H1 (cell line): ENCODE measurements at regions not wholly inside any gene's neighbourhood (a gene's known extent, or its start where the extent isn't known, plus 50 kb on each side); places are given as distances from the start of the nearest gene placed in this dataset.

Experiments used
- CTCF ChIA-PET: fragments of 300-600 bp; sonication (Branson Sonifier 250); formaldehyde crosslinking; loops from one replicate; lab custom pipeline; 2021; ENCODE audit not compliant: partially characterized antibody; lab: Charles Lee
- POLR2A ChIA-PET: fragments of 300-600 bp; sonication (Branson Sonifier 250); formaldehyde crosslinking; loops from one replicate; lab custom pipeline; 2021; ENCODE audit warnings: inconsistent platforms; ENCODE audit not compliant: partially characterized antibody; lab: Charles Lee
- DNase-seq, 2 experiments: peaks; one replicate each; pipeline versions ENCODE4 v3.0.0 to v3.0.0-alpha.2; 2010 to 2022; ENCODE audit warnings: low spot score in 2 of 2, low read depth in 1 of 2, mixed read lengths in 1 of 2
- FAIRE-seq: peaks from 2 replicates; lab custom pipeline; 2011; peaks lifted over from hg19 to GRCh38; lab: Jason Lieb, UNC
- H2AFZ ChIP-seq: 2 replicates; pipeline ENCODE4 v1.8.1; 2012; ENCODE audit warnings: low read length, inconsistent platforms
- H2AK5ac ChIP-seq: 2 replicates; pipeline ENCODE4 v1.6.1; 2013; ENCODE audit warnings: low read depth, low read length
- H2BK120ac ChIP-seq: replicated peaks from 2 replicates; pipeline ENCODE3; 2013; ENCODE audit warnings: low read depth, low read length, inconsistent platforms
- H2BK12ac ChIP-seq: 2 replicates; pipeline ENCODE4 v1.6.1; 2013; ENCODE audit warnings: low read depth, low read length
- H2BK15ac ChIP-seq: 2 replicates; pipeline ENCODE4 v1.6.1; 2013; ENCODE audit warnings: low read length
- H2BK20ac ChIP-seq: 2 replicates; pipeline ENCODE4 v1.6.1; 2013; ENCODE audit warnings: low read length
- H2BK5ac ChIP-seq: 2 replicates; pipeline ENCODE4 v1.6.1; 2013; ENCODE audit warnings: low read depth, low read length
- H3K14ac ChIP-seq: 2 replicates; pipeline ENCODE4 v1.6.1; 2013; ENCODE audit warnings: inconsistent platforms; ENCODE audit not compliant: insufficient read length
- H3K18ac ChIP-seq: 2 replicates; pipeline ENCODE4 v1.6.1; 2013; ENCODE audit warnings: low read length; ENCODE audit errors: extremely low read depth
- H3K23ac ChIP-seq: 2 replicates; pipeline ENCODE4 v1.6.1; 2013; ENCODE audit warnings: inconsistent platforms; ENCODE audit not compliant: insufficient read length
- H3K23me2 ChIP-seq: 2 replicates; pipeline ENCODE4 v1.6.1; 2013; ENCODE audit warnings: low read depth, low read length
- H3K27ac ChIP-seq: 2 replicates; pipeline ENCODE4 v1.6.1; 2011; ENCODE audit warnings: low read depth, low read length, inconsistent platforms
- H3K27me3 ChIP-seq, 4 experiments: replicated peaks in 1 of 4; 1 replicate in 1 of 4; 2 replicates in 3 of 4; pipeline versions ENCODE4 v1.6.1 to v1.8.1; 2011 to 2013; ENCODE audit warnings: low read length in 3 of 4, mild to moderate bottlenecking in 3 of 4, inconsistent platforms in 2 of 4, mixed read lengths in 2 of 4, moderate library complexity in 1 of 4; ENCODE audit not compliant: control insufficient read depth in 3 of 4, insufficient read depth in 3 of 4; ENCODE audit errors: extremely low read depth in 1 of 4
- H3K36me3 ChIP-seq, 4 experiments: 2 replicates each; pipeline versions ENCODE4 v1.6.1 to v1.8.1; 2011 to 2013; ENCODE audit warnings: mild to moderate bottlenecking in 4 of 4, low read length in 3 of 4, moderate library complexity in 2 of 4, control low read depth in 1 of 4, inconsistent platforms in 1 of 4; ENCODE audit not compliant: insufficient read depth in 4 of 4, control insufficient read depth in 2 of 4
- H3K4ac ChIP-seq: replicated peaks from 2 replicates; pipeline ENCODE3; 2013; ENCODE audit warnings: low read length, low read depth, mixed read lengths, inconsistent platforms; ENCODE audit not compliant: insufficient read length
- H3K4me1 ChIP-seq, 4 experiments: replicated peaks in 1 of 4; 1 replicate in 1 of 4; 2 replicates in 3 of 4; pipeline versions ENCODE4 v1.6.1 to v1.8.1; 2011 to 2013; ENCODE audit warnings: low read length in 3 of 4, inconsistent platforms in 2 of 4, mixed read lengths in 1 of 4; ENCODE audit not compliant: insufficient read depth in 4 of 4, control insufficient read depth in 3 of 4
- H3K4me2 ChIP-seq, 2 experiments: 2 replicates each; pipeline versions ENCODE4 v1.6.1 to v1.8.1; 2011 to 2013; ENCODE audit warnings: low read depth in 2 of 2, low read length in 2 of 2, control low read depth in 1 of 2, inconsistent platforms in 1 of 2, mild to moderate bottlenecking in 1 of 2; ENCODE audit not compliant: insufficient read depth in 1 of 2
- H3K4me3 ChIP-seq, 4 experiments: fragments of 200-600, 300-600 bp in 1 of 4; sonication (generic), shearing (Covaris generic), sonication (Bioruptor Twin) in 1 of 4; 2 replicates each; pipeline versions ENCODE4 v1.5.1 to v1.8.1; 2011 to 2016; ENCODE audit warnings: low read length in 4 of 4, low read depth in 3 of 4, control low read depth in 2 of 4, inconsistent platforms in 2 of 4, mild to moderate bottlenecking in 2 of 4, mixed read lengths in 1 of 4, moderate library complexity in 1 of 4; ENCODE audit not compliant: insufficient read depth in 2 of 4; ENCODE audit errors: extremely low read depth in 1 of 4
- H3K56ac ChIP-seq: replicated peaks from 2 replicates; pipeline ENCODE3; 2013; ENCODE audit warnings: low read depth, mild to moderate bottlenecking, mixed read lengths, low read length, inconsistent platforms; ENCODE audit not compliant: insufficient read length
- H3K79me1 ChIP-seq: 2 replicates; pipeline ENCODE4 v1.6.1; 2013; ENCODE audit warnings: low read depth, low read length, control low read depth
- H3K79me2 ChIP-seq, 2 experiments: 2 replicates each; pipeline versions ENCODE4 v1.6.1 to v1.8.1; 2012 to 2013; ENCODE audit warnings: low read length in 2 of 2, mild to moderate bottlenecking in 2 of 2, inconsistent platforms in 1 of 2; ENCODE audit not compliant: insufficient read depth in 2 of 2, control insufficient read depth in 1 of 2
- H3K9ac ChIP-seq, 4 experiments: replicated peaks in 1 of 4; 1 replicate in 1 of 4; 2 replicates in 3 of 4; pipeline versions ENCODE4 v1.6.1 to v1.8.1; 2011 to 2013; ENCODE audit warnings: low read depth in 3 of 4, low read length in 3 of 4, control low read depth in 2 of 4, mild to moderate bottlenecking in 2 of 4, moderate library complexity in 2 of 4, inconsistent platforms in 1 of 4; ENCODE audit errors: extremely low read depth in 1 of 4
- H3K9me3 ChIP-seq, 2 experiments: 2 replicates each; pipeline versions ENCODE4 v1.6.1 to v1.8.1; 2012 to 2013; ENCODE audit warnings: mild to moderate bottlenecking in 2 of 2, moderate library complexity in 2 of 2, control low read depth in 1 of 2, inconsistent platforms in 1 of 2, low read depth in 1 of 2, low read length in 1 of 2, mixed read lengths in 1 of 2; ENCODE audit not compliant: insufficient read depth in 2 of 2
- H4K20me1 ChIP-seq, 2 experiments: replicated peaks in 1 of 2; 2 replicates each; pipeline versions ENCODE3 to v1.8.1; 2011 to 2013; ENCODE audit warnings: inconsistent platforms in 2 of 2, low read length in 2 of 2, mild to moderate bottlenecking in 1 of 2; ENCODE audit not compliant: insufficient read depth in 2 of 2, control insufficient read depth in 1 of 2
- H4K5ac ChIP-seq: 2 replicates; pipeline ENCODE4 v1.6.1; 2013; ENCODE audit warnings: low read length, low read depth, mixed read lengths, inconsistent platforms; ENCODE audit not compliant: insufficient read length
- H4K8ac ChIP-seq: 2 replicates; pipeline ENCODE4 v1.8.0; 2013; ENCODE audit warnings: mild to moderate bottlenecking, moderate library complexity, low read length, inconsistent platforms; ENCODE audit not compliant: insufficient read depth; ENCODE audit errors: extremely low read depth
- H4K91ac ChIP-seq: replicated peaks from 2 replicates; pipeline ENCODE3; 2013; ENCODE audit warnings: low read length, mixed read lengths, inconsistent platforms; ENCODE audit not compliant: insufficient read length
- FOSL1 ChIP-seq: IDR thresholded peaks from 2 replicates; pipeline ENCODE4 v1.6.1; 2011; ENCODE audit warnings: mild to moderate bottlenecking, low read depth, low read length, moderate library complexity; ENCODE audit not compliant: insufficient read depth
- KDM5A ChIP-seq: fragments of 200-600 bp; IDR thresholded peaks from 2 replicates; pipeline ENCODE4 v1.7.1; 2012; ENCODE audit warnings: mild to moderate bottlenecking, low read length, inconsistent platforms, mixed read lengths
- POLR2AphosphoS5 ChIP-seq: IDR thresholded peaks from 2 replicates; pipeline ENCODE4 v1.6.1; 2011; ENCODE audit warnings: low read depth, low read length
- RBBP5 ChIP-seq: IDR thresholded peaks from 2 replicates; pipeline ENCODE4 v1.7.1; 2012; ENCODE audit warnings: low read depth, mild to moderate bottlenecking, inconsistent platforms, low read length, moderate library complexity, borderline replicate concordance
- WGBS, 2 experiments: shearing (Covaris generic) in 1 of 2; methylation state at CpG; one replicate each; pipeline versions ENCODE4 v1.1.6 to v1.1.7; 2013 to 2015; ENCODE audit warnings: low lambda C conversion rate in 2 of 2, mixed read lengths in 2 of 2, inconsistent platforms in 1 of 2, low coverage in 1 of 2, missing lambda C conversion rate in 1 of 2; ENCODE audit not compliant: insufficient replicate concordance in 2 of 2, insufficient coverage in 1 of 2, insufficient read length in 1 of 2; ENCODE audit errors: extremely low coverage in 1 of 2, missing lambda C conversion rate in 1 of 2; 5-methylcytosine and 5-hydroxymethylcytosine counted together

GRCh38 chr3:189394599-189395121 lies 222.9 kb downstream of the TPRG1 start:
- no peak overlapping the region for H3K18ac ChIP-seq
- H3K4me3 ChIP-seq = no peak overlapping the region
- no peak overlapping the region for H3K4me2 ChIP-seq
- no peak overlapping the region for H2AFZ ChIP-seq
- H3K23me2 ChIP-seq = no peaks in the 10 kb centered on the region
- DNase-seq = no peak
- no peaks in the 10 kb centered on the region for H4K20me1 ChIP-seq
- H3K23ac ChIP-seq = no peak overlapping the region
- no peak for TF ChIP-seq POLR2AphosphoS5
- TF ChIP-seq FOSL1 = no peak
- TF ChIP-seq KDM5A = no peak
- no peak for TF ChIP-seq RBBP5
- TF ChIP-seq, all 59 proteins: peak for 0
- Histone ChIP-seq H3K4ac (no peak overlapping the region), H2AK5ac (no peak overlapping the region), H3K36me3 (no peaks in the 10 kb centered on the region), H4K8ac (no peak overlapping the region), H3K9ac (no peak overlapping the region), H2BK15ac (no peak overlapping the region), H3K4me1 (no peaks in the 10 kb centered on the region), H3K27ac (no peak overlapping the region), H3K9me3 (no peaks in the 10 kb centered on the region), H2BK120ac (no peak overlapping the region), H3K79me1 (no peaks in the 10 kb centered on the region), H2BK5ac (no peak overlapping the region), H3K14ac (no peak overlapping the region), H3K79me2 (no peaks in the 10 kb centered on the region), H2BK12ac (no peak overlapping the region), H4K5ac (no peak overlapping the region), H3K56ac (no peak overlapping the region), H2BK20ac (no peak overlapping the region), H4K91ac (no peak overlapping the region), H3K27me3 (no peaks in the 10 kb centered on the region)
- ChIA-PET POLR2A (no interaction called here), CTCF (interaction anchor here (0.6 to 1.8 kb wide), 2 partner anchors 18 to 126 kb away, joined by 3 to 4 read pairs; no protein-coding TSS in a partner anchor)
- FAIRE-seq = no peak
- WGBS, 2 experiments = 94% methylated on average over 7 of the region's 7 CpGs; no CpG with 5 or more reads in 1 of the 2 experiments
